ENCODE measurements at regions not wholly inside any gene's neighbourhood (a gene's known extent, or its start where the extent isn't known, plus 50 kb on each side); places are given as distances from the start of the nearest gene placed in this dataset.

GRCh38 chr1:38530957-38531356 lies 328.6 kb downstream of the RRAGC start:
- TF ChIP-seq SPI1 (IDR thresholded peaks at IDR 0.05; ENCODE audit: borderline replicate concordance, low read depth) = no peak
- no peak for TF ChIP-seq CTCF (IDR thresholded peaks at IDR 0.05; ENCODE audit: insufficient read depth, low read length)
- no peak for TF ChIP-seq REST (IDR thresholded peaks at IDR 0.05; ENCODE audit: insufficient replicate concordance, low read depth)

Data from HL-60 (cell line).